Fibroblast of skin of right quadriceps (primary cell): ENCODE measurements at regions not wholly inside any gene's neighbourhood (a gene's known extent, or its start where the extent isn't known, plus 50 kb on each side); places are given as distances from the start of the nearest gene placed in this dataset.

ENCODE experiments used
- DNase-seq: peaks from one replicate; pipeline ENCODE4 v3.0.0-alpha.2; 2013

GRCh38 chr2:216285701-216286100 is 86.6 kb downstream of the MARCHF4 start:
- peak; percentile 31 for DNase-seq

- DNase-seq: no peak
These were observed 87.6 kb downstream of the MARCHF4 start for GRCh38 chr2:216284708-216285107.

GRCh38 chr2:216283038-216283900 is 89.0 kb downstream of the MARCHF4 start:
- no peak for DNase-seq

- DNase-seq: peak; percentile 17
These were observed 90.4 kb downstream of the MARCHF4 start for GRCh38 chr2:216281876-216282275.

- DNase-seq: no peak
These were observed 91.0 kb downstream of the MARCHF4 start for GRCh38 chr2:216281316-216281715.

GRCh38 chr2:216279459-216279858 is 92.8 kb downstream of the MARCHF4 start:
- peak; percentile 38 for DNase-seq

GRCh38 chr2:216279031-216279430 is 93.3 kb downstream of the MARCHF4 start:
- no peak for DNase-seq

GRCh38 chr2:216275890-216276289 is 96.4 kb downstream of the MARCHF4 start:
- no peak for DNase-seq

GRCh38 chr2:216274194-216274840 is 98.0 kb downstream of the MARCHF4 start:
- peak; percentile 28 for DNase-seq

- DNase-seq: no peak
These were observed 111.2 kb downstream of the MARCHF4 start for GRCh38 chr2:216261042-216261537.

- DNase-seq: no peak
These were observed 111.7 kb downstream of the MARCHF4 start for GRCh38 chr2:216260629-216261028.

GRCh38 chr2:216259081-216259480 is 113.2 kb downstream of the MARCHF4 start:
- DNase-seq: no peak

- DNase-seq: no peak
These were observed 115.2 kb downstream of the MARCHF4 start for GRCh38 chr2:216257089-216257488.
